Tibial nerve (tissue), 4 donors: ENCODE measurements at regions not wholly inside any gene's neighbourhood (a gene's known extent, or its start where the extent isn't known, plus 50 kb on each side); places are given as distances from the start of the nearest gene placed in this dataset.

Experiments
- EP300 ChIP-seq, 2 donors: sonication (generic); formaldehyde crosslinking; IDR thresholded peaks; one replicate each; pipeline ENCODE4 v1.6.1; 2017; ENCODE audit warnings: antibody characterized with exemption in 2 of 2, mild to moderate bottlenecking in 1 of 2
- TF ChIP-seq, protein P1 (sequence below), 5 experiments: fragments of 200-600 bp in 3 of 5; fragments of 450-650 bp in 2 of 5; sonication (generic) in 3 of 5; IDR thresholded peaks; one replicate each; pipeline ENCODE4 v1.5.1; 2016 to 2019; ENCODE audit warnings: antibody characterized with exemption in 5 of 5, mild to moderate bottlenecking in 3 of 5, moderate library complexity in 2 of 5

- TF ChIP-seq, protein P1, sequence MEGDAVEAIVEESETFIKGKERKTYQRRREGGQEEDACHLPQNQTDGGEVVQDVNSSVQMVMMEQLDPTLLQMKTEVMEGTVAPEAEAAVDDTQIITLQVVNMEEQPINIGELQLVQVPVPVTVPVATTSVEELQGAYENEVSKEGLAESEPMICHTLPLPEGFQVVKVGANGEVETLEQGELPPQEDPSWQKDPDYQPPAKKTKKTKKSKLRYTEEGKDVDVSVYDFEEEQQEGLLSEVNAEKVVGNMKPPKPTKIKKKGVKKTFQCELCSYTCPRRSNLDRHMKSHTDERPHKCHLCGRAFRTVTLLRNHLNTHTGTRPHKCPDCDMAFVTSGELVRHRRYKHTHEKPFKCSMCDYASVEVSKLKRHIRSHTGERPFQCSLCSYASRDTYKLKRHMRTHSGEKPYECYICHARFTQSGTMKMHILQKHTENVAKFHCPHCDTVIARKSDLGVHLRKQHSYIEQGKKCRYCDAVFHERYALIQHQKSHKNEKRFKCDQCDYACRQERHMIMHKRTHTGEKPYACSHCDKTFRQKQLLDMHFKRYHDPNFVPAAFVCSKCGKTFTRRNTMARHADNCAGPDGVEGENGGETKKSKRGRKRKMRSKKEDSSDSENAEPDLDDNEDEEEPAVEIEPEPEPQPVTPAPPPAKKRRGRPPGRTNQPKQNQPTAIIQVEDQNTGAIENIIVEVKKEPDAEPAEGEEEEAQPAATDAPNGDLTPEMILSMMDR (IDR thresholded peaks at IDR 0.05) = no peak
- no peak for TF ChIP-seq EP300 (IDR thresholded peaks at IDR 0.05)
These were observed 145.0 kb upstream of the RAG2 start for GRCh38 chr11:36743039-36743438.
